ENCODE measurements at regions not wholly inside any gene's neighbourhood (a gene's known extent, or its start where the extent isn't known, plus 50 kb on each side); places are given as distances from the start of the nearest gene placed in this dataset.
A peak's percentile ranks its signal among the peaks of the same experiment; 100 is the strongest.

DNA sequence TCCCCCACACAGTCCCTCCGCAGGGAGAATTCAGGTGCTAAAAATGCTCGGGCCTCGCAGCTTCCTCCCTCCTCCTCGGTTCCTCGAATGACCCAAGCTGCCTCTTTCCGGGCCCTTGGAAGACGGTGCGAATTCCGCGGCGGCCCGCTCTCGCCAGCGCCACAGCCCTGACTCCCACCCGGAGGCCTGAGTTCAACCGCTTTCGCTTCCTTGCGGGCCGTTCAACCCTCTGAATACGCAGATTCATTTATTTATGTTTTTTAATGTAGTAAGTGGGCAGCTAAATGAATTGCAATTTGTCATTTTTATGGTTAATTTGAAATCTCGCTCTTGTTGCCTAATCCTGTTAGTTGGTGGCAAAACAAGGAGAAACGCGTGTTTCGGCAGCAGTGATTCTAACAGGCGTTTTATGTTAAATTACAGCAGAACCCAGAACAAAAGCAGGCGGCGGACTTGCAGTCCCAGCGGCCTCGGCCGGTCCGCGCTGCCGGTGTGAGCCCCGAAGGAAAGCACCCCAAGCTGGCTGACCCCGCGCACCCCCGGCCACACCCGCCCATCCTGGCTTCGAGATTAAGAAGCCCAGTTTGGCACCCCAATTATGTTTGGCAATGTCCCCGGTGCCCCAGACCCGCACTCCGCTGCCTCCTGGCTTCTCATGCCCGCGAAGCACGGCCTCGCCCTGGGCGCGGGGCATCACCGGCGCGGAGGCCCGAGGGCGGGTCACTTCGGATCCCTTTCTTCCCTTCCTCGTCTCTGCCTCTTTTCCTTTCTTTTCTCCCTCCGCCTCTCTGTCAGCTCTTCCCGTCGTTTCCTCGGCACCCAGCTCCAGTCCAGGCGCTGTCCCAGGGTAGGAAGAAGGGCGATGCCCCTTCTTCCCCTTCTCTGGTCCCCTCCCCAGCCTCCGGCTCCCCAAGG, 75.9 kb downstream of the INSIG1 start:
- peak overlapping the region; percentile 33; the same call in 1 of the 2 replicates for H3K9ac ChIP-seq (ENCODE audit: low read depth, low read length)
- no peaks in the 10 kb centered on the region for H3K9me3 ChIP-seq (ENCODE audit: control insufficient read depth, insufficient read depth, low read length)
- no peaks in the 10 kb centered on the region for H3K36me3 ChIP-seq (ENCODE audit: insufficient read depth, low read length)
- peaks cover 4% of the 10 kb centered on the region; the same call in 1 of the 2 replicates for H3K4me1 ChIP-seq (ENCODE audit: insufficient read depth, low read length)

DNA sequence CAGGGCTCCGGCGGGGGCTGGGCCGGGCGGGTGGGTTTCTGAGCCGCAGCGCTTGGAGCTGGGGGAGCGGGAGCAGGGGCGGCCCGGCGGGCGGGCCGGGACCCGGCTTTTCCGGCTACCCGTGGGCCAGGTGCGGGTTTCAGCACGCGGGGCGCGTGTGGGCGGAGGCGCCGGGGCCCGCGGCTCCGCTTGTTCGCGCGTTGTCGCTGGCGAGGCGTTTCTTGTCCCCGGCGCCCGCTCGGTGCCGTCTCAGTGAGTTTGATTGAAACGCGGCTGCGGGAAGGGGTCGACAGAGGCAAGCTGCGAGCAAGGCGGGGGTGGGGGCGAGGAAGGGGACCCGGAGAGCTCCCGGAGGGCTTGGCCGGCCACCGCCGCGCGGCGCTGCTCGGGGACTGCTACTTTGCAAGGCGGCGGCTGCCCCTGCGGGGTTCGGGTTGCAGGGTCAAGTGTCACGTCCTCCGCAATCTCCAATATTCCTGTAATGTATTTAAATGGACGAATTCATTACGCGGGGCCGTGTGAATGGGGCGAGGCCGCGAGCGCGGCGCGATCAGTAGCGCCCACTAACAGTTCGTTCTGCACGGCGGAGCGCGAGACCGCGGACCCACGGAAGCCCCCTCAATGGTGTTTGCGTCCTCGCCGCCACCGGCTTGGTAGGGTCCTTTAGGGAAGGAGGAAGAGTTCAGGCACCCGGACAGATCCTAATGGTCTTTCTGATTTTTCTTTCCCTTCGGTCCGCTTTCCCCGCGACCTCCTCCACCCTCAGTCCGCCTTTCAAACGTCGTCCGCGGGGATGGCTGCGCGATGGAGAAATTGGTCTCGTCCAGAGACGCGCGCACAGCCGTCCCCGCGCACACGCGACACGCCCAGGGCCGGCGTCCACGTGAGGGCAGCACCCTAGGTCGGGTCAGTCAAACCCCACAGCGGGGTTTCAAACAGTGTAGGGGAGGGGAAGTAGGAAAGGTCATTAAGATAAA, 76.9 kb downstream of the INSIG1 start:
- Histone ChIP-seq H3K4me1 (ENCODE audit: insufficient read depth, low read length) (peaks cover 4% of the 10 kb centered on the region; the same call in 1 of the 2 replicates), H3K36me3 (ENCODE audit: insufficient read depth, low read length) (no peaks in the 10 kb centered on the region), H3K9me3 (ENCODE audit: control insufficient read depth, insufficient read depth, low read length) (no peaks in the 10 kb centered on the region), H3K9ac (ENCODE audit: low read depth, low read length) (no peak overlapping the region; the same call in 1 of the 2 replicates)

DNA sequence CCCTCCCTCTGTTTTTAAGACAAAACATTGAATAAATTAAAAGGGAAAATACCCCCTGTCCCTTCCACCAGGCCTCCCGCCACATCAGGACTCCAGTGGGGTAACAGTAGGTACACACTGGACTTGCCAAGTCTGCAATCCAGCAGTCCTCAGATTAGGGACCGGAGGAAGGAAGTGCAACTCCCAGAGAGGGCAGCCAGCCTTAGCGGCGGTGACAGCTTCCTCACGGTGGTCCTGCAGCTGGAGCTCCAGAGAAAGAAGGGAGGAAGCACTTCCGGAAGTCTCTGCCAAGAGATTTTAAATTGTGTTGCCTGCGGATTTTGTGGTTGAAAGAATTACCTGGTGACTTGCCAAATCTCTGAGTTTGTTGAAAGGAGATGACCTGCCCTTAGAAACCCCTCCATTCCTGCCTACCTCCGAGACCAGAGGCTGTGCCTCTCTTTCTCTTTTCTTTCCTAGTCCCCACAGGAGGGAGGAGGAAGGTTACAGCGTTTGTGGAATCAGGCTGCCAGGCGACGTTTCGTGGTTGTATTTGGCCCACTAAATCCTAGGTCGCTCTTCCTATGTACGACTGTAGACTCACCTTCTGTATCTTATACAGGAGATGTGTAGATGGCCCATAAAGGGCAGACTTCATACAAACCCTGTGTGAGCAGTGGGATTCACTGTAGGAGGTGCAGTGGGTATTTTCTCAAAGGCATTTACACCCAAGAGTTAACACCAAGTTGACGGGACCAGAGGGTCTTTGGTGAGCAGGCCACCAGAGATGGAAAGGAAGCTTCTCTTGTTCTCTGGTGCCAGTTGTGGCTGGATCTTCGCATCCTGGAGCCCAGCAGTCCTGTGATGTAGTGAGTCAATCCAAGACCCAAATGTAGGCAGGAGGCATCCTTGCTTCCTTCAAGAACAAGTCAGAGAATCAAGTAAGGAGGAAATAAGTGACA, 77.9 kb downstream of the INSIG1 start:
- H3K9me3 ChIP-seq (ENCODE audit: control insufficient read depth, insufficient read depth, low read length) = no peaks in the 10 kb centered on the region
- H3K36me3 ChIP-seq (ENCODE audit: insufficient read depth, low read length) = no peaks in the 10 kb centered on the region
- no peak overlapping the region for H3K9ac ChIP-seq (ENCODE audit: low read depth, low read length)
- H3K4me1 ChIP-seq (ENCODE audit: insufficient read depth, low read length) = peaks cover 7% of the 10 kb centered on the region; the same call in 1 of the 2 replicates

DNA sequence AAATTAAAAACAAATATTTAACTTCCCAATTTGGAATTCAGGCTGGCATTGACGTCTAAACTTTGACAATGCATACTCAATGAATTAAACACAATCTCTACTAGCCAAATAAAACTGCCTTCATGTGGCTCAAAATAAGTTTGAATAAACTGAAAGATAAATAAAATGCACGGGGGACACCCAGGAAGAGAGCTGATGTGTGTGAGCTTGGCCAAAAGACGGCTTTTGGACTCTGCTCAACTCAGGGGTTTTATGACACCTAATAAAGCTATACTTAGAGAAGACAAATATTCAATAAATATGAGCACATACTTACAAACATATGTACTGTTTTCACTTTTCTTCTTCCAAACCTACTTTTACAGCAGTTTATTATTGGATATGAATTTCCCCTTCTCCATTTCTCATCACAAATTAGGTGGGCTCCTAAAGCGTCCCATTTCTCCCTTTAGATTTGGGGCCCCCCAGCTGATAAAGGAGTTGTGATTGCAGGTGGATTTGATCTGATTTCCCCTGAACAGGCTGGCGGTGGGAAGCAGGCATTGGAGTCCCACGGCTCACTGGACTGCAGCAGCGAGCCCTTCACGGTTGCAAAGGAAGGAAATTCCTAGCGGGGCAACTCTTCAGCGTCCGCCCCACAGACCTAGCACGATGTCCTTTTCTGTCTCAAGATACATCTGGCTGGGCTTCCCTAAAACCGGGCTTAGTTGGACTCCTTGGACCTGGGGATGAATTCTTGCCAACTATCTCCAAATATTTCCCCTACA, 79.6 kb downstream of the INSIG1 start:
- no peaks in the 10 kb centered on the region for H3K9me3 ChIP-seq (ENCODE audit: control insufficient read depth, insufficient read depth, low read length)
- H3K9ac ChIP-seq (ENCODE audit: low read depth, low read length) = no peak overlapping the region
- H3K4me1 ChIP-seq (ENCODE audit: insufficient read depth, low read length) = peaks cover 10% of the 10 kb centered on the region; the same call in 1 of the 2 replicates
- no peaks in the 10 kb centered on the region for H3K36me3 ChIP-seq (ENCODE audit: insufficient read depth, low read length)

DNA sequence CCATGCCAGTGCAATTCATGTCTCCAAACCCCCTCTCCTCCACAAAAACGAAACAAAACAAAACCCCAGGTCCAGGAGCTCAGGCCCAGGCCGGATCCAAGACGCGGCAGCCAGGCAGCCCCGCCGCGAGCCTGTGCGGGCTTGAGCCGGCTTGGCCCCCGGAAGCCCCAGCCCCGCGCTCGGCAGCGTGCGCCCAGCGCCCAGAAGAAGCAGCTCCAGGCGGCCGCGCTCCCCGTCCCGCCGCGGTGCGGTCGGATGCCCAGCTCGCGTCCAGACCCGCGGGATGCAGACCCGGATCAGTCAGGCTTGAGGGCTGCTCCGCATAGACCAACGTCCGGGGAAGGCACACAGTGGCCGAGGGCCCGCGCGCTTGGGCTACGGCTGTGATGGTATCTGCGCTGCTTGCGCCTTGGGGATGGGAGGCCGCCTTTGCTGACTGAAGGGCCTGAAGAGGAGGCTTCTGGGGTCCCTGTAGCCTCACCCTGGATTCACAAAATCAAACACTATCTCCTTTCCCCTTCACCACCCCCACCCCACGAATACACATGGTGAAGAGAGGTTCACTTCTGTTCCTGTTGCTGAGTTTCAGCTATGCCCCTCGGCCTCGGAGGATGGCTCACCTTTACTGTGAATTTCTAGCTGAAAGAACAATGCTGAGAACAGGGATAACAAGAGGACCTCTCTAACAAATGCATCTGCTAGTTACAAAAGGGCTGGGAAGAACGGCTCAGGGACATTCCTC, 79.9 kb upstream of the EN2 start:
- H3K4me1 ChIP-seq (ENCODE audit: insufficient read depth, low read length) = peaks cover 10% of the 10 kb centered on the region; the same call in 1 of the 2 replicates

DNA sequence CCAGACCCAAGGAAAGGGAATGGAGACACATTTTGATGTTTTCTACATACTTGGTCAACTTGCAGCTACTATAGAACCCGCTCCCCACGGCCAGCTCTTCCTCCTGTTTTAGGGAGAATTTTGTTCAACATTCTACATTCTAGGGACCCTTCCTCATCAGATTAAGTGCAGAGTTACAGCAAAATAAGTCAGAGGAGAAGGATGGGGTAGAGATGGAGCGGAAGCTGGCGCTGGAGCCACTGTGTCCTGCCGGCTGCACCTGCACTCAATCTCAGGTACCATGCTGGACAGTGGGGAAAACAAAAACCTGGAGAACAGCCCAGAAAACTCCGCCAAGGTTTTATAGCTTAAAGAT, 79.4 kb upstream of the EN2 start:
- no peak overlapping the region for H3K9ac ChIP-seq (ENCODE audit: low read depth, low read length)
- H3K36me3 ChIP-seq (ENCODE audit: insufficient read depth, low read length) = no peaks in the 10 kb centered on the region
- peaks cover 10% of the 10 kb centered on the region; the same call in 1 of the 2 replicates for H3K4me1 ChIP-seq (ENCODE audit: insufficient read depth, low read length)
- no peaks in the 10 kb centered on the region for H3K9me3 ChIP-seq (ENCODE audit: control insufficient read depth, insufficient read depth, low read length)

More for the DNA sequence above, 79.9 kb upstream of the EN2 start:
- Histone ChIP-seq H3K9me3 (ENCODE audit: control insufficient read depth, insufficient read depth, low read length) (no peaks in the 10 kb centered on the region), H3K9ac (ENCODE audit: low read depth, low read length) (no peak overlapping the region), H3K36me3 (ENCODE audit: insufficient read depth, low read length) (no peaks in the 10 kb centered on the region)

DNA sequence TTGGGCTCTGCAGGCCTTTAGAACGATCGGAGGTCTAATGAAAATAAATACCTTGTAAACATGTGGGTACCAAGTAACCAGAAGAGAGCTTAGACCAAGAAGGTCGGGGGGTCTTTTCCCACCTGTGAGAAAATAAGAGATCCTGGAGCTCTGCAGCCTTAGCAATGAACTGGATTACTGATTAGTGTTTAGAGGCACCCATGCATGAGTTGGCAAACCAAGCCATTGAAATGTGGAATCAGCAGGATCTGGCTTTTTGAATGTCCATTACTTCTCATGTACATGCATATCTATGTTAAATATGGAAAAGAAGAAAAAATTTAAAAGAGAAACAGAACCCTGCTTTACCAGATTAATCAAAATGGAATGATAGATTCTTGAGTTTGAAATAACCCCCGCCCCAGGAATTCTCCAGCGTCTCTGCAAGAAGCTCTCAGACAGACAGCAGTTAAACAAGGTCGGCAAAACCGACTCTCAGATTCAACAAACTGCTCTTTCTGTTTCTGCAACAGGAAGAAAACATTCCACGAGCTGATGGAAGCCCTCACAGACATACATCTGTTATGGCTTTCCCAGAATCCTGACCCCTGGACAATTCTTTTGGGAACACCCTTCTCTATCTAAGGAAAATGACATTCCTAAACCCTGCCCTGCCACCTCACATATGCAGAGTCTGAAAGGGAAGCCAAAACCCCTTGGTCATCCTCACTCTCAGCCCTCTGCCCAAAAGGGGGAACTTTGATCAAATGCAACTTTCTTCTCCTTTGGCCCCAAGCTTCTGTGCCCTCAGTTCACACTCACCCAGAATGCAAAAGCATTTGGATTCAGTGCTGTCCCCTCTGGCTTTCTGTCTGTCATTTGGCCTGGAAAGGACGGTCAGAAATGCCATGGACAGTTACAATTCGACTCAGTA, 78.7 kb upstream of the EN2 start:
- H3K36me3 ChIP-seq (ENCODE audit: insufficient read depth, low read length) = no peaks in the 10 kb centered on the region
- H3K4me1 ChIP-seq (ENCODE audit: insufficient read depth, low read length) = peaks cover 10% of the 10 kb centered on the region; the same call in 1 of the 2 replicates
- H3K9me3 ChIP-seq (ENCODE audit: control insufficient read depth, insufficient read depth, low read length) = no peaks in the 10 kb centered on the region
- no peak overlapping the region for H3K9ac ChIP-seq (ENCODE audit: low read depth, low read length)

DNA sequence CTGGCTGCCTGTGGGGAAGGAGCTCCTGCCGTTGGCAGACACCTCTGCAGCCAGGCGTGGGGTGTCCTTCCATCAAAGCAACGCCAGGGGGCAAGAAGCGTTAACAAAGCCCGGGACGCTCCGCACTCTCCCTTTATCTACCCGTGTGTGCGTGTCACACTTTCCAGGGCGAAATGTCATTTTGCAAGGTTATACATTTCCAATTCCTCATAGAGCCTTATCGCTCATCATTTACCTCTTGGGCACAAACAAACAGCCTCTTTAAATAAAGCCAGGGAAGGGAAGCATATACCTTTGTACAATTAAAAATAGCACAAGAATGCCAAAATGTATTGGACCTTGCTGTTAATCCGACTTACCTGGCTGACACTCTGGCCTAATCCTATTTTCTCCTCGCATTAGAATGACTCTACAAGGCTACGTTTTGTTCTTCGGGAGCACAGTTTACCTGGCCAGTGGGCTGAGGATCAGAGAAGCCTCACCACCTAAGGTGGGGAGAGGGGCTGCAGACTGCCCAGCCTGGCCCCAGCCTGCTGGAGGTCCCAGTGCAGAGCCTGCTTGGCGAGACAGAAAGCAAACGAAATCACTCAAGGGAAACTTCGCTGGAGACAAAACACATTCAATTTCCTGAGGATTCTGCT, 77.6 kb upstream of the EN2 start:
- H3K9ac ChIP-seq (ENCODE audit: low read depth, low read length) = no peak overlapping the region

DNA sequence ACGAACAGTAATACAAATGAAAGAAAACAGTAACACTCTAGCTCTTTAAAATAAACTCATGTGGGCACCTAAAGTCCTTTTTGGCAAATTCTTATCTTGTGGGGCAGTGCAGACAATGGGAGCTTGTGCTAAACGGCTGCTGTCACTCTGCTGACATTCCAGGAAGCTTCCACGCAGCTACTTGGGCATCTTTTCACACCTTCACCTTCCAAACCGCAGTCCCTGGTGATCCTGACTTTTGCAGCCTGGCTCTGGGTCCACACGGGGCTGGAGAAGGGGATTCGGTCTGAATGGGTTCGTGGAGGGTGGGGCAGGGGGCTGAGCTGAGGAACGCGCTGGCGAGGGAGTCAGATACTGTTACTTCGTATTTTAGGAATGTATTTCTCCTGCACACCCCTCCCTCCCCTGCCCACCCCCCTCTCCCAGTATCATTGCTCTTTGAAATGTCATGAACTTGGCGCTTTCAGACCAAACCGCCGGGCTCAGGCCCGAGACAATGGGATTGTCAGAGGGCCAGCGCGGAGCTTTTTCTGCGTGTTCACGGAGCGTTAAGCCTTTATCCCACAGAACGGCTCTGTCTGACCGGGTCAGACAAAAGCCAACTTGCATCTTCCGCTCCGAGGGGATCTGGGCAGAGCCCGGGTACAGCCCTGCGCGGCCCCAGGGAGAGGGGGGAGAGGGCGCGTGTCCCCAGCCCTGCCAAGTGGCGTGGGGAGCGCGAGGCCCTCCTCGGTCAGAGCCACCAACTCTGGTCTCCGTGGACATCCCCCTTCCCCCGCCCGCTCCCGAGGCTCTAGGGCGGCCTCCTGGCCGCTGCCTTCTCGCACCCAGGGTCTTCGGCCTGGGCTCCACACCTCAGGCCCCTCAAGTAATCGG, 76.7 kb upstream of the EN2 start:
- Histone ChIP-seq H3K9ac (ENCODE audit: low read depth, low read length) (peak overlapping the region; percentile 34; the same call in 1 of the 2 replicates), H3K36me3 (ENCODE audit: insufficient read depth, low read length) (no peaks in the 10 kb centered on the region), H3K4me1 (ENCODE audit: insufficient read depth, low read length) (peaks cover 6% of the 10 kb centered on the region; the same call in 1 of the 2 replicates), H3K9me3 (ENCODE audit: control insufficient read depth, insufficient read depth, low read length) (no peaks in the 10 kb centered on the region)

More for the DNA sequence above, 77.6 kb upstream of the EN2 start:
- H3K4me1 ChIP-seq (ENCODE audit: insufficient read depth, low read length) = peaks cover 10% of the 10 kb centered on the region; the same call in 1 of the 2 replicates
- H3K36me3 ChIP-seq (ENCODE audit: insufficient read depth, low read length) = no peaks in the 10 kb centered on the region
- H3K9me3 ChIP-seq (ENCODE audit: control insufficient read depth, insufficient read depth, low read length) = no peaks in the 10 kb centered on the region

DNA sequence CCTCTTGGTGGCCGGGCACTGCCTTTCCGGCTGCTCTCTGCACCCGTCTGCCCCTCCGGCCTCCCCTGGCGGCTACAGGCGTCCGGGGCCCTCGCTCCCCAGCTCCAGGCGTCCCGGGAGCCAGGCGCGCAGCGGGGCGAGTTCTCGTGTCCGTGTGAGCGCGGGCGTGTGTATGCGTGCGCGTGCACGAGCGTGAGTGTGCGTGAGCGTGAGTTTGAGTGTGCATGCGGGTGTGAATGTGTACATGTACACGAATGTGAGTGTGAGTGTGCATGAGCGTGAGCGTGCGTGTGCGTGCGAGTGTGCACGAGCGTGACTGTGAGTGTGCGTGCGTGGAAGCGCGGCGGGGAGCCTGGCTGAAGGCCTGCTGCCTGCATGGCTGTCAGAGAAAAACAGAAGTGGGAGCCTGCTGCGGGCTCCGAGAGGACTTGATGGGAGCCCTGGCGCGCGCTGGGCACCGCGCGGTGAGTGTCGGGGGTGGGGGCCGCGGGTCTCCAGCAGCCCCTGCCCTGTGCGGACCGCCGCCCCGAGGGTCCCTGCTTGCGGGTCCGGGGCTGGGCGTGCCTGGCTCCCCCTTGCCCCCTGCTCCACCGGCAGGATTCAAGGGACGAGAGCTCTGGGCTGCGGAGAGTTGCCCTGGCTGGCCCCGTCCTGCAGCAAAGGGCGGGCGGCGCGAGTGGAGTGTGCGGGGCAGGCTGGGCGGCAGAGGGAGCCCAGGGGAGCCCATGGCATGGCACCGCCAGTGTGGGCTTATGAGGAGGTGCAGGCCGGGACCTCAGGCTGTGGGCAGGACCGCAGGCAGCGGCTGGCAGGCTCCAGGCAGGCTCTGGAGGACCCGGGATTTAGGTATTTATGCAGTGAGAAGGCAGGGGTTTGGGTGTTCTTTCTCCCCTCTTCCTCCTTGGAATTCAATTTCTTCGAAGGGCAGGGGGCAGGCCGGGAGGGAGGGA, 75.8 kb upstream of the EN2 start:
- no peaks in the 10 kb centered on the region for H3K9me3 ChIP-seq (ENCODE audit: control insufficient read depth, insufficient read depth, low read length)
- peak overlapping the region; percentile 34; the same call in 1 of the 2 replicates for H3K9ac ChIP-seq (ENCODE audit: low read depth, low read length)
- no peaks in the 10 kb centered on the region for H3K36me3 ChIP-seq (ENCODE audit: insufficient read depth, low read length)
- H3K4me1 ChIP-seq (ENCODE audit: insufficient read depth, low read length) = peaks cover 6% of the 10 kb centered on the region; the same call in 1 of the 2 replicates
